ENCODE measurements at regions not wholly inside any gene's neighbourhood (a gene's known extent, or its start where the extent isn't known, plus 50 kb on each side); places are given as distances from the start of the nearest gene placed in this dataset.
"Not testable (repeated sequence)": the region's sequence is repeated elsewhere in the genome, so short reads cannot be mapped to it uniquely, and the experiment has no call there.

DNA sequence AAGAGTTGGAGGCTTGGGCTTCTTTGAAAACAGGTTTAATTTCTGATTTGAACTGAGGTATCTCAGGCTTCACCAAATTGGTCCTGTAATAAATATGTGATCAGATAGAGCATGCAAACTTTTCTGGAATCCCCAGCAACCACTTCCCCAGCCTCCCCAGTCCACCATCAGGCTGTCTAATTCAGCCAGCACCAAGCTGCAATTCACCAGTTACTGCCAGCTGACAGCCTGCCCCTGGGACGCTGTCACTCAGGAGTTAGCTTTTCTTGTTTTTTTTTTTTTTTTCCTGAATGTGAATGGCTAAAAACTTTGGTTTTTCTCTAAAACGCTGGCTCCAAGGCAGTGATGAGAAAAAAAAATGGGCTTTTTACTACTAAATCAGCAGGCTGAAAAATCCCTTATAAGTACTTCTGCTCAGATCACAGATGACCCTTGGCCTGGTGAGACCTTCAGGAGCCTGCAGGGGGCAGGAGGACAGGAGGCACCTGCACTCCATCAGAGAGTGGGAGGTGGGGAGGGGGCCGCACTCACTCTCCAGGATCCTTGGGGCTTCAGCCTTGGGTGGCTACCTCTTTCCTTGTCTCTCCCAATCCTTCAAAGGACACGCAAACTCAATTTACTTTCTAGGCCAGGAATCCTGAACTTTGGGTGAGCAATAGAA is 349.4 kb downstream of the GATA3 start:
- H3K4me3 ChIP-seq (ENCODE audit: low read depth, low read length): no peak overlapping the region
- TF ChIP-seq, protein P1, sequence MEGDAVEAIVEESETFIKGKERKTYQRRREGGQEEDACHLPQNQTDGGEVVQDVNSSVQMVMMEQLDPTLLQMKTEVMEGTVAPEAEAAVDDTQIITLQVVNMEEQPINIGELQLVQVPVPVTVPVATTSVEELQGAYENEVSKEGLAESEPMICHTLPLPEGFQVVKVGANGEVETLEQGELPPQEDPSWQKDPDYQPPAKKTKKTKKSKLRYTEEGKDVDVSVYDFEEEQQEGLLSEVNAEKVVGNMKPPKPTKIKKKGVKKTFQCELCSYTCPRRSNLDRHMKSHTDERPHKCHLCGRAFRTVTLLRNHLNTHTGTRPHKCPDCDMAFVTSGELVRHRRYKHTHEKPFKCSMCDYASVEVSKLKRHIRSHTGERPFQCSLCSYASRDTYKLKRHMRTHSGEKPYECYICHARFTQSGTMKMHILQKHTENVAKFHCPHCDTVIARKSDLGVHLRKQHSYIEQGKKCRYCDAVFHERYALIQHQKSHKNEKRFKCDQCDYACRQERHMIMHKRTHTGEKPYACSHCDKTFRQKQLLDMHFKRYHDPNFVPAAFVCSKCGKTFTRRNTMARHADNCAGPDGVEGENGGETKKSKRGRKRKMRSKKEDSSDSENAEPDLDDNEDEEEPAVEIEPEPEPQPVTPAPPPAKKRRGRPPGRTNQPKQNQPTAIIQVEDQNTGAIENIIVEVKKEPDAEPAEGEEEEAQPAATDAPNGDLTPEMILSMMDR (IDR thresholded peaks at IDR 0.05; ENCODE audit: borderline replicate concordance, insufficient read depth, low read depth, low read length): peak; percentile 38; the same call in 1 of the 2 replicates

DNA sequence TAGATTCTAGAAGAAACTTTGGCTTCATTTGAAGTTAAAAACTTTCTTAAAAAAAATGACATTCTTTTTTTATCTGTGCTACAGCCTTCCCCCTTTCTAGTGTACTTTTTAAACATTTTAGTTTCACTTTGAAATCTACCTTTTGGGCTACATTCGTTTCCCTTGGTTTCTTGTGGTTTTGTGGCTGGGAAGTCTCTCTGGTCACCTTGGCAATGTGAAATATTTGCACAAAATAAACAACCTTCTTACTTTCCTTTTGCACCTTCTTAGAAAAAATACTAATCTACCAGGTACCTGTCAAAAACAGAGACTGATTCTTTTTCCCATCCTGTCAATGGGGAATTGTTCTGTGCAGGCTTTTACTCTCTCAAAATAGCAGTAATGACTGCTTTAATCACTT is 350.2 kb downstream of the GATA3 start:
- TF ChIP-seq, protein P1 (IDR thresholded peaks at IDR 0.05; ENCODE audit: borderline replicate concordance, insufficient read depth, low read depth, low read length): no peak
- H3K4me3 ChIP-seq (ENCODE audit: low read depth, low read length): no peak overlapping the region

DNA sequence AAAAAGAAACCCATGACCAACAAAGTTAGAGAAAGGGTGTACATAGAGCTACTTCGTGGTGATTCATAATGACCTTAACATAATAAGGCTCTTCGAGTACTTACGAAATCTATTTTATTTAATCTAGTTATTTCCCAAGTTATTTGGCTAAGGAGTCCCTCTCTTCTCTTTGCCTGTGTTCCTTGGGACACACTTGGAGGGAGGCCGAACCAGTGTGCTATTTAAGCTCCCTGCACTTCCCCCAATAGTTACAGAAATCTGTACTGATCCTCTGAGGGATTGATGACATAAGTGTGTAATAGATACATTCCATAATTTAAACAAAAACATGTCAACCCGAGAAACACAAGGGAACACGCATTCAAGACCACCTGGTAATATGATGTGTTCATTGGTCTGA is 351.1 kb downstream of the GATA3 start:
- no peak overlapping the region for H3K4me3 ChIP-seq (ENCODE audit: low read depth, low read length)
- TF ChIP-seq, protein P1 (IDR thresholded peaks at IDR 0.05; ENCODE audit: borderline replicate concordance, insufficient read depth, low read depth, low read length): no peak

DNA sequence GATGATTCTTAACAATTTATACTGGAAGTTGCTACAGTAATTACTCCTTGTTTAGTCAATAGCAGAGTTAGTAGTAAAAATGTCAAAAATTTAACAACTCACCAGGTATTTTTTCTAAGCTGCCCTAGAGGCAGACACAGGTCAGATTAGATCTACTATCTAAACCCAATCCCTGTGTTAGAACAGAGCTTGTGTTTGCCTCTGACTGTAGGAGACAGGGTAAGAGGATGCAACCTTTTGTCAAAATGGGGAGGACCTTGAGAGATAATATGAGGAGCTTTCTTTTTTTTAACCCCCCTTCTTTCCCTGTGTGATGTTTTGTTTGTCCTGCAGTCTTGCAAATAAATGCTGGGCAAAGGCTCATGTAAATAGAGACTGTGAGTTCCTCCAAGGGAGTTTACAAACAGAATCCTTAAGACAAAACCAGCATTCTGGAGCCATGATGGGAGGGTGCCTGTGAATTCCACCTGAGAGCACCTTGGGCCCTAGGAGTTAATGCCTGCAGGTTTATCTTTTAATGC is 353.1 kb downstream of the GATA3 start:
- H3K4me3 ChIP-seq (ENCODE audit: low read depth, low read length): no peak overlapping the region
- TF ChIP-seq, protein P1 (IDR thresholded peaks at IDR 0.05; ENCODE audit: borderline replicate concordance, insufficient read depth, low read depth, low read length): no peak

DNA sequence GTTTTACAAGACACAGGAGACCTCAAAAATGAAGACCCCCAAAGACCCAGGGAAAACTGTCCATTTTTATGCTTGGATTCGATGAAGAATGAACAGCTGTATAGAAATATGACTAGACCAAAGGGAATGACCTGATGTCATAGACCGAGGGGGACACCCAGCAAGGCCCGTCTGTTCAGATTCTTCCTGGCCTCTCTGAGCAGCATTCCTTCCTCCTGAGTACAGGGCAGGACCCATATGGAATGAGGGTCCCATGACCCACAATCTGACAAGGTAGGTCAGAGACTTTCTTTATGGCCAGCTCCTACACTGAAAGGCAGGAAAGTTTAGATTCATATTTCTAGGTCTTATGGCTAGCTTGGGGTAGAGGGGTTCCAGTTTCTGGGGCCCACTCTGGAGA is 356.0 kb downstream of the GATA3 start:
- no peak overlapping the region for H3K4me3 ChIP-seq (ENCODE audit: low read depth, low read length)
- TF ChIP-seq, protein P1 (IDR thresholded peaks at IDR 0.05; ENCODE audit: borderline replicate concordance, insufficient read depth, low read depth, low read length): no peak

DNA sequence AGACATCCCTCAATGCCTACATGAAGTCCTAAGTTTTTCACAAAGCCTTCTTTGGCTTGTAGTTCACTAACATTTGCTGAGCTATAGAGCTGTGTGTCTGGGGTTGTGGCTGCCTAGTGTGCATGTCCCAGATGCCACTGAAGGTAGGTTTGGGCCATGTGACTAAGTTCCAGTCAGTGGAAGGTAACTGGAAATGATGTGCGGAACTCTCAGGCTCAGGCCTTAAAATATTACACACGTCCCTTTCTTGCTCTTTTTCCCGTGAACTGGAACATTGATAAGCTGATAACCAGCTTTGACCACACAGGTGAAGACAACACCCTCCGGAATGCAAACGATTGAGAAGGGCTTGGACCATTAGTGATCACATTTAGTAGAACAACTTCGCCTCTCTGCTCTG is 358.1 kb downstream of the GATA3 start:
- no peak overlapping the region for H3K4me3 ChIP-seq (ENCODE audit: low read depth, low read length)
- TF ChIP-seq, protein P1 (IDR thresholded peaks at IDR 0.05; ENCODE audit: borderline replicate concordance, insufficient read depth, low read depth, low read length): no peak

DNA sequence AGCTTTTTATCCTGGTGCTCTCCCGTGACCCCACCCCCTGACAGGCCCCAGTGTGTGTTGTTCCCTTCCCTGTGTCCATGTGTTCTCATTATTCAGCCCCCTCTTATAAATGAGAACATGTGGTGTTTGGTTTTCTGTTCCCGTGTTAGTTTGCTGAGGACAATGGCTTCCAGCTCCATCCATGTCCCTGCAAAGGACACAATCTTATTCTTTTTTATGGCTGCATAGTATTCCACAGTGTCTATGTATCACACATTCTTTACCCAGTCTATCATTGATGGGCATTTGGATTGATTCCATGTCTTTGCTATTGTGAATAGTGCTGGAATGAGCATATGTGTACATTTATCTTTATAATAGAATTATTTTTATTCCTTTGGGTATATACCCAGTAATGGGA is 360.5 kb downstream of the GATA3 start:
- not testable (repeated sequence) for H3K4me3 ChIP-seq (ENCODE audit: low read depth, low read length)

Measured in GM12875 (cell line).